GM18861 (cell line): ENCODE measurements at regions not wholly inside any gene's neighbourhood (a gene's known extent, or its start where the extent isn't known, plus 50 kb on each side); places are given as distances from the start of the nearest gene placed in this dataset.
A peak's percentile ranks its signal among the peaks of the same experiment; 100 is the strongest.
"Not testable (repeated sequence)": the region's sequence is repeated elsewhere in the genome, so short reads cannot be mapped to it uniquely, and the experiment has no call there.

Experiments used
- ATAC-seq: cut with Tn5 transposase; IDR thresholded peaks from one replicate; pipeline ENCODE4 v1.9.1; 2021; ENCODE audit not compliant: unreplicated experiment

GRCh38 chr4:138804711-138805110 lies 210.9 kb upstream of the NOCT start:
- no peak for ATAC-seq

GRCh38 chr4:138803051-138803450 lies 212.5 kb upstream of the NOCT start:
- no peak for ATAC-seq

GRCh38 chr4:138802499-138802898 lies 213.1 kb upstream of the NOCT start:
- no peak for ATAC-seq

- no peak for ATAC-seq
Measured at GRCh38 chr4:138800421-138800820, 215.2 kb upstream of the NOCT start.

- ATAC-seq, result no peak
Measured at GRCh38 chr4:138798404-138798803, 217.2 kb upstream of the NOCT start.

- ATAC-seq, result no peak
Measured at GRCh38 chr4:138797646-138798045, 217.9 kb upstream of the NOCT start.

- ATAC-seq, result no peak
Measured at GRCh38 chr4:138796761-138797160, 218.8 kb upstream of the NOCT start.

- ATAC-seq, result no peak
Measured at GRCh38 chr4:138790706-138791340, 224.8 kb upstream of the NOCT start.

- no peak for ATAC-seq
Measured at GRCh38 chr4:138789796-138790195, 225.8 kb upstream of the NOCT start.

- ATAC-seq, result no peak
Measured at GRCh38 chr4:138788857-138789256, 226.7 kb upstream of the NOCT start.

- ATAC-seq, result no peak
Measured at GRCh38 chr4:138788267-138788790, 227.3 kb upstream of the NOCT start.

GRCh38 chr4:138779761-138780160 lies 235.8 kb upstream of the NOCT start:
- not testable (repeated sequence) for ATAC-seq

GRCh38 chr4:138775890-138776289 lies 239.7 kb upstream of the NOCT start:
- ATAC-seq, result peak; percentile 85

- ATAC-seq, result peak; percentile 6
Measured at GRCh38 chr4:138775489-138775888, 240.1 kb upstream of the NOCT start.

- no peak for ATAC-seq
Measured at GRCh38 chr4:138774940-138775339, 240.6 kb upstream of the NOCT start.

GRCh38 chr4:138774125-138774524 lies 241.5 kb upstream of the NOCT start:
- ATAC-seq, result not testable (repeated sequence)

GRCh38 chr4:138773321-138773720 lies 242.3 kb upstream of the NOCT start:
- ATAC-seq, result no peak

- no peak for ATAC-seq
Measured at GRCh38 chr4:138772366-138772765, 243.2 kb upstream of the NOCT start.

GRCh38 chr4:138770818-138771217 lies 244.8 kb upstream of the NOCT start:
- no peak for ATAC-seq

GRCh38 chr4:138766332-138766731 lies 249.2 kb upstream of the NOCT start:
- no peak for ATAC-seq

GRCh38 chr4:138765442-138765841 lies 250.1 kb upstream of the NOCT start:
- ATAC-seq, result no peak

- ATAC-seq, result no peak
Measured at GRCh38 chr4:138761638-138762220, 253.9 kb upstream of the NOCT start.

- ATAC-seq, result no peak
Measured at GRCh38 chr4:138759554-138759902, 256.1 kb upstream of the NOCT start.
